SU-DHL-6 (cell line): ENCODE measurements at regions not wholly inside any gene's neighbourhood (a gene's known extent, or its start where the extent isn't known, plus 50 kb on each side); places are given as distances from the start of the nearest gene placed in this dataset.

ENCODE experiments used
- H2AFZ ChIP-seq: fragments of 200-600 bp; sonication (generic); 2 replicates; pipeline ENCODE4 v1.6.1; 2014; ENCODE audit warnings: low read depth, mild to moderate bottlenecking, moderate library complexity, mixed read lengths, antibody characterized with exemption, low read length; ENCODE audit not compliant: severe bottlenecking
- H3F3A ChIP-seq: fragments of 200-600 bp; shearing (Covaris generic); 2 replicates; pipeline ENCODE4 v1.6.0; 2016; ENCODE audit warnings: antibody characterized with exemption, mild to moderate bottlenecking; ENCODE audit not compliant: insufficient read depth
- H3K27ac ChIP-seq: fragments of 200-600 bp; sonication (generic); 2 replicates; pipeline ENCODE4 v1.5.1; 2016; ENCODE audit warnings: low read depth, mild to moderate bottlenecking, low read length, moderate library complexity, mixed read lengths
- H3K27me3 ChIP-seq: fragments of 200-600 bp; sonication (generic), shearing (Covaris generic); 2 replicates; pipeline ENCODE4 v1.6.0; 2014; ENCODE audit warnings: mild to moderate bottlenecking, low read length
- H3K36me3 ChIP-seq: fragments of 200-600 bp; sonication (generic); 2 replicates; pipeline ENCODE4 v1.6.1; 2014; ENCODE audit warnings: mild to moderate bottlenecking, low read length, mixed read lengths
- H3K4me2 ChIP-seq: fragments of 300-600, 200-600 bp; shearing (Covaris generic), sonication (generic); 2 replicates; pipeline ENCODE4 v1.6.0; 2014; ENCODE audit warnings: low read length, low read depth, mild to moderate bottlenecking; ENCODE audit not compliant: poor library complexity, severe bottlenecking
- H3K4me3 ChIP-seq: fragments of 200-600 bp; sonication (generic); 2 replicates; pipeline ENCODE4 v1.5.1; 2014; ENCODE audit warnings: antibody characterized with exemption, low read length, mild to moderate bottlenecking, mixed read lengths; ENCODE audit not compliant: insufficient read depth, poor library complexity, severe bottlenecking
- H3K79me2 ChIP-seq: fragments of 200-600 bp; sonication (generic); 2 replicates; pipeline ENCODE4 v1.6.1; 2014; ENCODE audit warnings: mild to moderate bottlenecking, low read length, moderate library complexity; ENCODE audit not compliant: insufficient read depth
- H3K9ac ChIP-seq: fragments of 200-600 bp; sonication (generic); 2 replicates; pipeline ENCODE4 v1.7.0; 2014; ENCODE audit warnings: mild to moderate bottlenecking, low read length
- H3K9me2 ChIP-seq: fragments of 200-600 bp; sonication (generic); replicated peaks from 2 replicates; pipeline ENCODE4 v1.6.1; 2014; ENCODE audit warnings: low read length; ENCODE audit not compliant: insufficient read depth
- H3K9me3 ChIP-seq: fragments of 200-600 bp; sonication (generic); 2 replicates; pipeline ENCODE4 v1.6.1; 2014; ENCODE audit warnings: low read length, mixed read lengths; ENCODE audit not compliant: insufficient read depth
- H4K20me1 ChIP-seq: fragments of 200-600 bp; sonication (generic); 2 replicates; pipeline ENCODE4 v1.6.1; 2014; ENCODE audit warnings: low read depth, mild to moderate bottlenecking, antibody characterized with exemption, low read length, moderate library complexity, mixed read lengths
- EZH2phosphoT487 ChIP-seq: fragments of 200-600 bp; sonication (generic), shearing (Covaris generic); conservative IDR thresholded peaks from 2 replicates; pipeline ENCODE4 v1.6.1; 2018; ENCODE audit warnings: mild to moderate bottlenecking, antibody characterized with exemption, low read length, moderate library complexity, mixed read lengths
- TF ChIP-seq, protein P1 (sequence below): fragments of 200-600 bp; sonication (generic); IDR thresholded peaks from one replicate; pipeline ENCODE4 v1.5.1; 2017; ENCODE audit warnings: antibody characterized with exemption, mild to moderate bottlenecking, low read length, moderate library complexity; ENCODE audit not compliant: insufficient read depth, poor library complexity, severe bottlenecking

DNA sequence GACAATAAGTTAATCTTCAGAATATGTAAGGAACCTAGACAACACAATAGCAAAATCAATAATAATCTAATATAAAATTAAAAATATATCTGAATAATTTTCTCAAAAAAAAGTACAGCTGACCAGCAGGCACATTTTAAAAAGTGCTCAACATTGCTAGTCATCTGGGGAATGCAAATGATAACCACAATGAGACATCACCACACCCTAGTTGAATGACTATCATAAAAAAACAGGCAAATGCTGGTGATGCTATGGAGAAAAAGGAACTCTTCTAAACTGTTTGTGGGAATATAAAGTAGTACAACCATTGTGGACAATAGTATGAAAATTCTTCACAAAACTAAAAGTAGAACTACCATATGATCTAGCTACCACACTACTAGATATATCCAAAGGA, 956.9 kb upstream of the NDST4 start:
- Histone ChIP-seq H3K9me2 (no peaks in the 10 kb centered on the region), H3K79me2 (no peaks in the 10 kb centered on the region), H3K9ac (no peak overlapping the region), H3K9me3 (no peaks in the 10 kb centered on the region), H3K27me3 (no peaks in the 10 kb centered on the region), H3K36me3 (no peaks in the 10 kb centered on the region), H3K4me2 (no peak overlapping the region), H3K27ac (no peak overlapping the region), H3F3A (no peaks in the 10 kb centered on the region), H3K4me3 (no peak overlapping the region), H2AFZ (no peak overlapping the region), H4K20me1 (no peaks in the 10 kb centered on the region)
- TF ChIP-seq, protein P1, sequence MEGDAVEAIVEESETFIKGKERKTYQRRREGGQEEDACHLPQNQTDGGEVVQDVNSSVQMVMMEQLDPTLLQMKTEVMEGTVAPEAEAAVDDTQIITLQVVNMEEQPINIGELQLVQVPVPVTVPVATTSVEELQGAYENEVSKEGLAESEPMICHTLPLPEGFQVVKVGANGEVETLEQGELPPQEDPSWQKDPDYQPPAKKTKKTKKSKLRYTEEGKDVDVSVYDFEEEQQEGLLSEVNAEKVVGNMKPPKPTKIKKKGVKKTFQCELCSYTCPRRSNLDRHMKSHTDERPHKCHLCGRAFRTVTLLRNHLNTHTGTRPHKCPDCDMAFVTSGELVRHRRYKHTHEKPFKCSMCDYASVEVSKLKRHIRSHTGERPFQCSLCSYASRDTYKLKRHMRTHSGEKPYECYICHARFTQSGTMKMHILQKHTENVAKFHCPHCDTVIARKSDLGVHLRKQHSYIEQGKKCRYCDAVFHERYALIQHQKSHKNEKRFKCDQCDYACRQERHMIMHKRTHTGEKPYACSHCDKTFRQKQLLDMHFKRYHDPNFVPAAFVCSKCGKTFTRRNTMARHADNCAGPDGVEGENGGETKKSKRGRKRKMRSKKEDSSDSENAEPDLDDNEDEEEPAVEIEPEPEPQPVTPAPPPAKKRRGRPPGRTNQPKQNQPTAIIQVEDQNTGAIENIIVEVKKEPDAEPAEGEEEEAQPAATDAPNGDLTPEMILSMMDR = no peak
- no peak for TF ChIP-seq EZH2phosphoT487

DNA sequence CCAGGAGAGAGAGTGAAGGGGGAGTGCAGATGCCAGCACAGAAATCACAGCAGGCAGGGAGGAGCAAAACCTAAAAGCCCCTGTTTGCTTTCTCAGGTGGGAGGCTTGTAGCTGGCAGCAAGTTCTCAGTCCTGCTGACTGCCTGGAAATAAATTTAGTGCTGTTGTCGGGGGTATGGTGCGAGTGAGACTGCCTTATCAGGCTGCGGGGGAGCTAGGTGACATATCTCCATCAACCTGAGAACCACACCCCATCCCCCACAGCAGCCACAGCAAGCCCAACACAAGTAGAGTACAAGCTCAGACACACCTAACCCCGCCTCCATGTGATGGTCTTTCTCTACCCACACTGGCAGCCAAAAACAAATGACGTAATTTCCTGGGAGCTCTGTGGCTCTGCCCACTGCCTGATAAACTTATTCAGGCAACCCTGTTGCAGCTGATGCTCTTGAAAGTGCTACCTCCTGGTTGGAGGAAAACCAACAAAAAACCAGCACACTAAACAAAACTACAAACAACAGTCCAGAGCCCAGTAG, 953.4 kb upstream of the NDST4 start:
- Histone ChIP-seq H3K9me2 (no peaks in the 10 kb centered on the region), H3K79me2 (no peaks in the 10 kb centered on the region), H2AFZ (peak overlapping the region; percentile 54), H3K27me3 (no peaks in the 10 kb centered on the region), H3K9ac (no peak overlapping the region), H3K4me3 (no peak overlapping the region), H3K27ac (no peak overlapping the region), H3K9me3 (no peaks in the 10 kb centered on the region), H4K20me1 (no peaks in the 10 kb centered on the region), H3F3A (no peaks in the 10 kb centered on the region), H3K36me3 (no peaks in the 10 kb centered on the region), H3K4me2 (no peak overlapping the region)
- TF ChIP-seq EZH2phosphoT487 = no peak
- TF ChIP-seq, protein P1 = no peak

DNA sequence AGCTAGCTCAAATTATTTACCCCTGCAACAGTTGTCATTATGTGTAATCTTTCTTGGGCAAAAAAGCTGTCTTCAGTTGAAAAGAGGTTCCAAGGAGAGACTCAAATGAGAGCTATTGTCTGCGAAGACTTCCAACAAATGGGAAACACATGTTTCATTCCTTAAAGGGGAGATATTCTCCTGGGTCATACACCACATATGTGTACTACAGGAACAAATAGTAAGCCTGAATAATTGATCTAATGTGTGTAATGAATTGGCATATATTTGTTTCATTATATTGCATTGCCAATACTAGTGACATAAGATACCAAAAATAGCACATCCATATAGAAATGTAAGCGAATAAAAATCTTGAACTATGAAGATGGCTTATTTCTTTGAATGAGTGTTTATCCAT, 950.9 kb upstream of the NDST4 start:
- no peak overlapping the region for H3K4me3 ChIP-seq
- H3F3A ChIP-seq = no peaks in the 10 kb centered on the region
- no peak overlapping the region for H3K27ac ChIP-seq
- H3K36me3 ChIP-seq = no peaks in the 10 kb centered on the region
- no peaks in the 10 kb centered on the region for H3K27me3 ChIP-seq
- no peak overlapping the region for H2AFZ ChIP-seq
- no peak for TF ChIP-seq EZH2phosphoT487
- TF ChIP-seq, protein P1 = no peak
- H4K20me1 ChIP-seq = no peaks in the 10 kb centered on the region
- no peak overlapping the region for H3K4me2 ChIP-seq
- no peaks in the 10 kb centered on the region for H3K9me2 ChIP-seq
- H3K79me2 ChIP-seq = no peaks in the 10 kb centered on the region
- no peaks in the 10 kb centered on the region for H3K9me3 ChIP-seq
- no peak overlapping the region for H3K9ac ChIP-seq
